IMR-90 (cell line): ENCODE measurements at regions not wholly inside any gene's neighbourhood (a gene's known extent, or its start where the extent isn't known, plus 50 kb on each side); places are given as distances from the start of the nearest gene placed in this dataset.

ENCODE experiments used
- ATAC-seq: fragments of 200-7000 bp; cut with Tn5 transposase; 2 replicates; pipeline ENCODE4 v1.9.1; 2020; ENCODE audit warnings: low read depth, mild to moderate bottlenecking, moderate library complexity
- BruUV-seq: library from RNA; stranded (reverse); fragments of 400-500 nt; replicated peaks from 2 replicates; lab custom pipeline; 2021; lab: Mats Ljungman, UMichigan
- CTCF ChIA-PET: fragments of 300-600 bp; formaldehyde crosslinking; extraction: SDS; loops from one replicate; lab custom pipeline; 2021; ENCODE audit warnings: antibody characterized with exemption; lab: Yijun Ruan, JAX
- POLR2A ChIA-PET: fragments of 300-600 bp; sonication (Branson Sonifier 250); formaldehyde crosslinking; loops from one replicate; lab custom pipeline; 2022; ENCODE audit warnings: antibody characterized with exemption; ENCODE audit not compliant: unreplicated experiment; lab: Charles Lee
- DNase-seq: peaks from one replicate; pipeline ENCODE4 v3.0.0; 2013
- H2AFZ ChIP-seq: replicated peaks from 2 replicates; pipeline ENCODE3; 2013; ENCODE audit warnings: low read length, mild to moderate bottlenecking; ENCODE audit not compliant: poor library complexity
- H2AK5ac ChIP-seq: 2 replicates; pipeline ENCODE4 v1.6.1; 2013; ENCODE audit warnings: low read depth, low read length, inconsistent platforms
- H2AK9ac ChIP-seq: replicated peaks from 2 replicates; pipeline ENCODE3; 2013; ENCODE audit warnings: mild to moderate bottlenecking, low read depth, low read length, moderate library complexity; ENCODE audit not compliant: poor library complexity
- H2BK120ac ChIP-seq: 2 replicates; pipeline ENCODE4 v1.6.1; 2013; ENCODE audit warnings: low read depth, low read length, inconsistent platforms
- H2BK15ac ChIP-seq: 3 replicates; pipeline ENCODE4 v1.6.1; 2013; ENCODE audit warnings: low read depth, low read length, inconsistent platforms
- H2BK20ac ChIP-seq: 2 replicates; pipeline ENCODE4 v1.6.1; 2013; ENCODE audit warnings: low read depth, mild to moderate bottlenecking, inconsistent platforms, low read length, moderate library complexity
- H2BK5ac ChIP-seq: 2 replicates; pipeline ENCODE4 v1.6.1; 2013; ENCODE audit warnings: mild to moderate bottlenecking, low read depth, low read length, inconsistent platforms; ENCODE audit not compliant: poor library complexity, severe bottlenecking
- H3K14ac ChIP-seq: replicated peaks from 2 replicates; pipeline ENCODE4 v1.6.1; 2013; ENCODE audit warnings: low read depth, low read length, inconsistent platforms
- H3K18ac ChIP-seq: 2 replicates; pipeline ENCODE4 v1.6.1; 2013; ENCODE audit warnings: low read depth, low read length, control low read depth
- H3K23ac ChIP-seq: 2 replicates; pipeline ENCODE4 v1.6.1; 2013; ENCODE audit warnings: low read depth, low read length, inconsistent platforms
- H3K27ac ChIP-seq: 2 replicates; pipeline ENCODE4 v1.5.1; 2013; ENCODE audit warnings: mild to moderate bottlenecking, control low read depth, low read length; ENCODE audit not compliant: insufficient read depth
- H3K27me3 ChIP-seq: 2 replicates; pipeline ENCODE4 v1.6.1; 2013; ENCODE audit warnings: low read length; ENCODE audit not compliant: control insufficient read depth, insufficient read depth
- H3K36me3 ChIP-seq: 2 replicates; pipeline ENCODE4 v1.6.1; 2013; ENCODE audit warnings: low read length, mixed read lengths; ENCODE audit not compliant: control insufficient read depth, insufficient read depth
- H3K4ac ChIP-seq: 2 replicates; pipeline ENCODE4 v1.6.1; 2013; ENCODE audit warnings: low read depth, low read length, inconsistent platforms
- H3K4me1 ChIP-seq: 2 replicates; pipeline ENCODE4 v1.6.1; 2013; ENCODE audit warnings: low read length, mixed read lengths; ENCODE audit not compliant: control insufficient read depth, insufficient read depth
- H3K4me2 ChIP-seq: 2 replicates; pipeline ENCODE4 v1.6.1; 2013; ENCODE audit warnings: low read depth, mild to moderate bottlenecking, control low read depth, low read length, moderate library complexity
- H3K4me3 ChIP-seq: 2 replicates; pipeline ENCODE4 v1.5.1; 2013; ENCODE audit warnings: low read depth, mild to moderate bottlenecking, control low read depth, low read length, moderate library complexity; ENCODE audit not compliant: insufficient read depth
- H3K56ac ChIP-seq: 2 replicates; pipeline ENCODE4 v1.6.1; 2013; ENCODE audit warnings: low read length, inconsistent platforms; ENCODE audit not compliant: insufficient read depth; ENCODE audit errors: extremely low read depth
- H3K79me1 ChIP-seq, 2 experiments: 2 replicates each; pipeline ENCODE4 v1.6.1; 2013; ENCODE audit warnings: low read length in 2 of 2, inconsistent platforms in 1 of 2, low read depth in 1 of 2
- H3K9ac ChIP-seq: 2 replicates; pipeline ENCODE4 v1.6.1; 2013; ENCODE audit warnings: low read depth, low read length, control low read depth
- H3K9me1 ChIP-seq: 2 replicates; pipeline ENCODE4 v1.6.1; 2013; ENCODE audit warnings: low read length, inconsistent platforms; ENCODE audit not compliant: insufficient read depth
- H3K9me3 ChIP-seq: 2 replicates; pipeline ENCODE4 v1.6.1; 2013; ENCODE audit warnings: low read length; ENCODE audit not compliant: control insufficient read depth, insufficient read depth
- H4K20me1 ChIP-seq: 2 replicates; pipeline ENCODE4 v1.6.1; 2013; ENCODE audit warnings: low read length, inconsistent platforms; ENCODE audit not compliant: insufficient read depth
- H4K5ac ChIP-seq: 2 replicates; pipeline ENCODE4 v1.6.1; 2013; ENCODE audit warnings: mild to moderate bottlenecking, low read depth, low read length, control low read depth
- H4K8ac ChIP-seq, 2 experiments: 2 replicates each; pipeline ENCODE4 v1.6.1; 2013; ENCODE audit warnings: low read depth in 2 of 2, low read length in 2 of 2, control low read depth in 1 of 2, inconsistent platforms in 1 of 2
- H4K91ac ChIP-seq: 2 replicates; pipeline ENCODE4 v1.6.1; 2013; ENCODE audit warnings: low read depth, low read length, inconsistent platforms; ENCODE audit not compliant: insufficient read depth
- BHLHE40 ChIP-seq: fragments of 150-350 bp; IDR thresholded peaks from 2 replicates; pipeline ENCODE4 v1.6.1; 2016; ENCODE audit warnings: mild to moderate bottlenecking, low read depth, low read length
- FOS ChIP-seq: fragments of 150-350 bp; IDR thresholded peaks from 2 replicates; pipeline ENCODE4 v1.6.1; 2016; ENCODE audit warnings: low read depth, low read length
- MAFK ChIP-seq: IDR thresholded peaks from 2 replicates; pipeline ENCODE4 v1.6.1; 2012; ENCODE audit warnings: low read depth, low read length, improper control_type of control experiment
- WGBS, 2 experiments: methylation state at CpG; one replicate each; pipeline versions ENCODE4 v1.1.5 to v1.1.7; 2013; ENCODE audit warnings: missing lambda C conversion rate in 2 of 2; ENCODE audit not compliant: insufficient read length in 1 of 2; ENCODE audit errors: extremely low coverage in 2 of 2; 5-methylcytosine and 5-hydroxymethylcytosine counted together
- dilution Hi-C: fragments of 300-500 bp; cut with HindIII; formaldehyde crosslinking; loops from one replicate; pipeline ENCODE4 v1.14.3; 2018; ENCODE audit warnings: low sequenced_read_pairs; ENCODE audit not compliant: unreplicated experiment
- in situ Hi-C: fragments of 300-500 bp; cut with MboI; formaldehyde crosslinking; loops from 3 replicates; pipeline ENCODE4 v1.14.3; 2019; ENCODE audit warnings: low sequenced_read_pairs, inconsistent platforms, mixed read lengths
- intact Hi-C: fragments of 100-400 bp; cut with micrococcal nuclease; formaldehyde crosslinking; loops from 2 replicates; pipeline ENCODE4 v1.10.0; 2022
- TF ChIP-seq, protein P1 (sequence below): fragments of 150-350 bp; IDR thresholded peaks from 2 replicates; pipeline ENCODE4 v1.6.1; 2017; ENCODE audit warnings: mild to moderate bottlenecking, antibody characterized with exemption, low read length, low read depth

DNA sequence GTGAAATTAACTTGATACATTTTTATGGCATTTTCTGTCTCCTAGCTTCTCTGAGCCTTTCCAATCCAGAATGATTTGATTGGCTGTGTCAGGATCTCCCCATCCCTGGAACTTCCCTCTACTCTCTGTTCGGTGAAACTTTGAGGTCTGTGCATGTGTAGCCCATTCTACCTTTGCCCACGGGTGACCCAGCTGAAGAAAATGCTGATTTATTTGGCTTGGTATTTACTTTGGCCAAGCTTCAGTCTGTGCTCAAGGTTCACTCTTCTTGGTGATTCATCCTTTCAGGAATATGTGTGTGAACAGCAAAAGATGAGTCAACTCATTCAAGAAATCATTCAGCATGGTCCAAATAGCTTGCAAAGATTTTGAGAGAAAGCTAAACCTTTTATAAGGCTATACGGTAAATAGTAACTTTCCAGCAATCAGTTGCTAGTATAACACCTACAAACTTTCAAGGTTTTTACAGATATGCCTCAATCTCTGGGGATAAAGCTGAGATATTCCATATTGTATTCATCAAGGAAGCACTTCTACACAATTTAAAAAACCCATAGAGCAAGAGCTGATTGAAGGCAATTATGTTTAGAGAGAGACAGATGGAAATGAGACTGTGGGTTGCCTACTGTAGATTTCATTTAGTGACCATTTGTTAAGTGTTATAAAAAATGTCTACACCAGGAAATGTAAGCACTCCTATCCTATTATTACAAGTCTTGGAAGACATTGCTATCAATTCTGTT lies 233.9 kb upstream of the CXXC4 start:
- H3K36me3 ChIP-seq, result no peaks in the 10 kb centered on the region
- no peak overlapping the region for H3K4me3 ChIP-seq
- no peak overlapping the region for H2AK9ac ChIP-seq
- no peak overlapping the region for H2AFZ ChIP-seq
- no peak overlapping the region for H3K9ac ChIP-seq
- no peak overlapping the region for H2BK5ac ChIP-seq
- DNase-seq (peak; percentile 83), ATAC-seq (peak; percentile 56)
- in situ Hi-C loops (no loop called here), intact Hi-C loops (no loop called here), dilution Hi-C loops (no loop called here)
- no peak overlapping the region for H2BK120ac ChIP-seq
- no peak overlapping the region for H2BK15ac ChIP-seq
- H3K27me3 ChIP-seq, result no peaks in the 10 kb centered on the region
- H4K20me1 ChIP-seq, result no peaks in the 10 kb centered on the region
- H3K4me1 ChIP-seq, result no peaks in the 10 kb centered on the region
- ChIA-PET CTCF (no interaction called here), POLR2A (no interaction called here)
- H3K27ac ChIP-seq, result no peak overlapping the region
- H3K79me1 ChIP-seq, result no peaks in the 10 kb centered on the region
- TF ChIP-seq MAFK (peak; percentile 1; the same call in 1 of the 2 replicates), FOS (peak; percentile 68), BHLHE40 (peak; percentile 24; the same call in 1 of the 2 replicates)
- TF ChIP-seq, protein P1, sequence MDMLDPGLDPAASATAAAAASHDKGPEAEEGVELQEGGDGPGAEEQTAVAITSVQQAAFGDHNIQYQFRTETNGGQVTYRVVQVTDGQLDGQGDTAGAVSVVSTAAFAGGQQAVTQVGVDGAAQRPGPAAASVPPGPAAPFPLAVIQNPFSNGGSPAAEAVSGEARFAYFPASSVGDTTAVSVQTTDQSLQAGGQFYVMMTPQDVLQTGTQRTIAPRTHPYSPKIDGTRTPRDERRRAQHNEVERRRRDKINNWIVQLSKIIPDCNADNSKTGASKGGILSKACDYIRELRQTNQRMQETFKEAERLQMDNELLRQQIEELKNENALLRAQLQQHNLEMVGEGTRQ, result no peak
- H3K4ac ChIP-seq, result no peak overlapping the region
- no peak overlapping the region for H2BK20ac ChIP-seq
- no peak overlapping the region for H3K4me2 ChIP-seq
- H4K5ac ChIP-seq, result no peak overlapping the region
- no peaks in the 10 kb centered on the region for H3K9me3 ChIP-seq
- no peak overlapping the region for H4K8ac ChIP-seq
- no peak overlapping the region for H3K23ac ChIP-seq
- no CpG with 5 or more reads among the region's 3 CpGs for WGBS, 2 experiments
- H3K9me1 ChIP-seq, result no peaks in the 10 kb centered on the region
- H4K91ac ChIP-seq, result no peak overlapping the region
- H2AK5ac ChIP-seq, result no peak overlapping the region
- H3K14ac ChIP-seq, result no peak overlapping the region
- no TSS peak for BruUV-seq
- no peak overlapping the region for H3K56ac ChIP-seq
- H3K18ac ChIP-seq, result no peak overlapping the region
